ENCODE measurements at regions not wholly inside any gene's neighbourhood (a gene's known extent, or its start where the extent isn't known, plus 50 kb on each side); places are given as distances from the start of the nearest gene placed in this dataset.

- in situ Hi-C loops (cut with MboI; ENCODE audit: low sequenced_read_pairs) = no loop called here
These were observed 198.3 kb upstream of the DLGAP1 start for GRCh38 chr18:4653418-4653817.

- in situ Hi-C loops (cut with MboI; ENCODE audit: low sequenced_read_pairs) = no loop called here
These were observed 186.8 kb upstream of the DLGAP1 start for GRCh38 chr18:4641771-4642368.

GRCh38 chr18:4640349-4641012 is 185.4 kb upstream of the DLGAP1 start:
- in situ Hi-C loops (cut with MboI; ENCODE audit: low sequenced_read_pairs) = no loop called here

GRCh38 chr18:4639628-4640310 is 184.7 kb upstream of the DLGAP1 start:
- in situ Hi-C loops (cut with MboI; ENCODE audit: low sequenced_read_pairs) = no loop called here

- in situ Hi-C loops (cut with MboI; ENCODE audit: low sequenced_read_pairs) = no loop called here
These were observed 183.6 kb upstream of the DLGAP1 start for GRCh38 chr18:4638680-4639079.

- in situ Hi-C loops (cut with MboI; ENCODE audit: low sequenced_read_pairs) = no loop called here
These were observed 182.8 kb upstream of the DLGAP1 start for GRCh38 chr18:4637876-4638275.

- in situ Hi-C loops (cut with MboI; ENCODE audit: low sequenced_read_pairs) = no loop called here
These were observed 181.9 kb upstream of the DLGAP1 start for GRCh38 chr18:4636967-4637366.

GRCh38 chr18:4631239-4631638 is 176.1 kb upstream of the DLGAP1 start:
- in situ Hi-C loops (cut with MboI; ENCODE audit: low sequenced_read_pairs) = no loop called here

- in situ Hi-C loops (cut with MboI; ENCODE audit: low sequenced_read_pairs) = no loop called here
These were observed 150.1 kb upstream of the DLGAP1 start for GRCh38 chr18:4605212-4605611.

- in situ Hi-C loops (cut with MboI; ENCODE audit: low sequenced_read_pairs) = no loop called here
These were observed 148.8 kb upstream of the DLGAP1 start for GRCh38 chr18:4603955-4604354.

- in situ Hi-C loops (cut with MboI; ENCODE audit: low sequenced_read_pairs) = no loop called here
These were observed 144.2 kb upstream of the DLGAP1 start for GRCh38 chr18:4599312-4599711.

- in situ Hi-C loops (cut with MboI; ENCODE audit: low sequenced_read_pairs) = no loop called here
These were observed 142.2 kb upstream of the DLGAP1 start for GRCh38 chr18:4597301-4597700.

GRCh38 chr18:4593895-4594294 is 138.8 kb upstream of the DLGAP1 start:
- in situ Hi-C loops (cut with MboI; ENCODE audit: low sequenced_read_pairs) = no loop called here

GRCh38 chr18:4593459-4593858 is 138.4 kb upstream of the DLGAP1 start:
- in situ Hi-C loops (cut with MboI; ENCODE audit: low sequenced_read_pairs) = no loop called here

- in situ Hi-C loops (cut with MboI; ENCODE audit: low sequenced_read_pairs) = no loop called here
These were observed 134.1 kb upstream of the DLGAP1 start for GRCh38 chr18:4589056-4589800.

- in situ Hi-C loops (cut with MboI; ENCODE audit: low sequenced_read_pairs) = no loop called here
These were observed 132.1 kb upstream of the DLGAP1 start for GRCh38 chr18:4587204-4587603.

- in situ Hi-C loops (cut with MboI; ENCODE audit: low sequenced_read_pairs) = no loop called here
These were observed 131.6 kb upstream of the DLGAP1 start for GRCh38 chr18:4586731-4587130.

- in situ Hi-C loops (cut with MboI; ENCODE audit: low sequenced_read_pairs) = no loop called here
These were observed 127.6 kb upstream of the DLGAP1 start for GRCh38 chr18:4582431-4583335.

- in situ Hi-C loops (cut with MboI; ENCODE audit: low sequenced_read_pairs) = no loop called here
These were observed 126.9 kb upstream of the DLGAP1 start for GRCh38 chr18:4581966-4582365.

GRCh38 chr18:4578449-4578848 is 123.3 kb upstream of the DLGAP1 start:
- in situ Hi-C loops (cut with MboI; ENCODE audit: low sequenced_read_pairs) = no loop called here

- in situ Hi-C loops (cut with MboI; ENCODE audit: low sequenced_read_pairs) = no loop called here
These were observed 118.6 kb upstream of the DLGAP1 start for GRCh38 chr18:4573735-4574134.
